NOMO-1 treated with dmso at 0.1 percent for 144 hours (cell line): ENCODE measurements at regions not wholly inside any gene's neighbourhood (a gene's known extent, or its start where the extent isn't known, plus 50 kb on each side); places are given as distances from the start of the nearest gene placed in this dataset.

Source experiments
- DNase-seq: peaks from one replicate; lab custom pipeline; 2025; ENCODE audit not compliant: unreplicated experiment; lab: John Stamatoyannopoulos, UW

GRCh38 chr11:70623906-70624597 lies 225.7 kb downstream of the CTTN start:
- DNase-seq: no peak

- no peak for DNase-seq
Measured at GRCh38 chr11:70624598-70624993, 226.3 kb downstream of the CTTN start.

GRCh38 chr11:70625051-70625450 lies 226.7 kb downstream of the CTTN start:
- no peak for DNase-seq

- DNase-seq: no peak
Measured at GRCh38 chr11:70625582-70626518, 227.5 kb downstream of the CTTN start.

GRCh38 chr11:70627219-70627618 lies 228.9 kb downstream of the CTTN start:
- DNase-seq: no peak

GRCh38 chr11:70628176-70628854 lies 230.0 kb downstream of the CTTN start:
- DNase-seq: no peak

- DNase-seq: no peak
Measured at GRCh38 chr11:70628855-70629844, 230.8 kb downstream of the CTTN start.

- DNase-seq: no peak
Measured at GRCh38 chr11:70630068-70630467, 231.7 kb downstream of the CTTN start.

- DNase-seq: no peak
Measured at GRCh38 chr11:70630816-70631623, 232.7 kb downstream of the CTTN start.

GRCh38 chr11:70631624-70632047 lies 233.3 kb downstream of the CTTN start:
- no peak for DNase-seq

- DNase-seq: no peak
Measured at GRCh38 chr11:70633610-70634009, 235.3 kb downstream of the CTTN start.

- no peak for DNase-seq
Measured at GRCh38 chr11:70636659-70637058, 238.3 kb downstream of the CTTN start.

- DNase-seq: no peak
Measured at GRCh38 chr11:70637186-70637800, 239.0 kb downstream of the CTTN start.

GRCh38 chr11:70637949-70638583 lies 239.7 kb downstream of the CTTN start:
- no peak for DNase-seq

- DNase-seq: no peak
Measured at GRCh38 chr11:70640408-70640807, 242.1 kb downstream of the CTTN start.

- DNase-seq: no peak
Measured at GRCh38 chr11:70641369-70641768, 243.0 kb downstream of the CTTN start.

GRCh38 chr11:70642266-70642665 lies 243.9 kb downstream of the CTTN start:
- DNase-seq: no peak

- DNase-seq: no peak
Measured at GRCh38 chr11:70643642-70644041, 245.3 kb downstream of the CTTN start.
